Stomach smooth muscle (tissue), 2 donors: ENCODE measurements at regions not wholly inside any gene's neighbourhood (a gene's known extent, or its start where the extent isn't known, plus 50 kb on each side); places are given as distances from the start of the nearest gene placed in this dataset.
"Not testable (repeated sequence)": the region's sequence is repeated elsewhere in the genome, so short reads cannot be mapped to it uniquely, and the experiment has no call there.

Experiments
- H3K27ac ChIP-seq: one replicate; pipeline ENCODE4 v1.7.0; 2013; ENCODE audit warnings: mild to moderate bottlenecking, low read length, inconsistent platforms
- H3K27me3 ChIP-seq, 2 donors: one replicate each; pipeline ENCODE4 v1.7.0; 2013; ENCODE audit warnings: low read length in 2 of 2; ENCODE audit not compliant: insufficient read depth in 2 of 2, control insufficient read depth in 1 of 2
- H3K36me3 ChIP-seq, 2 donors: one replicate each; pipeline ENCODE4 v1.7.0; 2013; ENCODE audit warnings: low read length in 2 of 2; ENCODE audit not compliant: control insufficient read depth in 2 of 2, insufficient read depth in 2 of 2
- H3K4me1 ChIP-seq: one replicate; pipeline ENCODE4 v1.7.0; 2013; ENCODE audit warnings: low read length; ENCODE audit not compliant: control insufficient read depth, insufficient read depth
- H3K4me3 ChIP-seq, 2 donors: one replicate each; pipeline ENCODE4 v1.7.0; 2013; ENCODE audit warnings: low read length in 2 of 2
- H3K9ac ChIP-seq, 2 donors: one replicate each; pipeline ENCODE4 v1.7.0; 2013; ENCODE audit warnings: low read length in 2 of 2, mild to moderate bottlenecking in 1 of 2
- H3K9me3 ChIP-seq, 2 donors: one replicate each; pipeline ENCODE4 v1.7.0; 2013; ENCODE audit warnings: low read length in 2 of 2; ENCODE audit not compliant: control insufficient read depth in 2 of 2
- donor health status: healthy.
- donor health status: Pancreatic carcinoma.

- no peaks in the 10 kb centered on the region for H3K4me1 ChIP-seq
- H3K27ac ChIP-seq, result no peak overlapping the region
- H3K27me3 ChIP-seq, result no peaks in the 10 kb centered on the region
- no peaks in the 10 kb centered on the region for H3K36me3 ChIP-seq
- H3K4me3 ChIP-seq, result no peak overlapping the region
- H3K9me3 ChIP-seq, result no peaks in the 10 kb centered on the region
- no peak overlapping the region for H3K9ac ChIP-seq
Observed at GRCh38 chr4:66123190-66123589, 452.9 kb upstream of the EPHA5 start.

DNA sequence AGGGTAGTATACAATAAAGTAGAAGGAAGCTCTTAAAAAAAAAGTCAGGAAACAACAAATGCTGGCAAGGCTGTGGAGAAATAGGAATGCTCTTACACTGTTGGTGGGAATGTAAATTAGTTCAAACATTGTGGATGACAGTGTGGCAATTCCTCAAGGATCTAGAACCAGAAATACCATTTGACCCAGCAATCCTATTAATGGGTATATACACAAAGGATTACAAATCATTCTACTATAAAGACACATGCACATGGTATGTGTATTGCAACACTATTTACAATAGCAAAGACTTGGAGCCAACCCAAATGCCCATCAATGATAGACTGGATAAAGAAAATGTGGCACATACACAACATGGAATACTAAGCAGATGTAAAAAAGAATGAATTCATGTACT is 444.9 kb upstream of the EPHA5 start:
- H3K4me1 ChIP-seq, H3K36me3 ChIP-seq, H3K9me3 ChIP-seq, H3K4me3 ChIP-seq, H3K9ac ChIP-seq, H3K27me3 ChIP-seq, H3K27ac ChIP-seq: not testable (repeated sequence)

- no peaks in the 10 kb centered on the region for H3K9me3 ChIP-seq
- no peak overlapping the region for H3K4me3 ChIP-seq
- no peak overlapping the region for H3K9ac ChIP-seq
- H3K4me1 ChIP-seq, result no peaks in the 10 kb centered on the region
- no peaks in the 10 kb centered on the region for H3K27me3 ChIP-seq
- no peak overlapping the region for H3K27ac ChIP-seq
- H3K36me3 ChIP-seq, result no peaks in the 10 kb centered on the region
Observed at GRCh38 chr4:66108898-66109297, 438.6 kb upstream of the EPHA5 start.

DNA sequence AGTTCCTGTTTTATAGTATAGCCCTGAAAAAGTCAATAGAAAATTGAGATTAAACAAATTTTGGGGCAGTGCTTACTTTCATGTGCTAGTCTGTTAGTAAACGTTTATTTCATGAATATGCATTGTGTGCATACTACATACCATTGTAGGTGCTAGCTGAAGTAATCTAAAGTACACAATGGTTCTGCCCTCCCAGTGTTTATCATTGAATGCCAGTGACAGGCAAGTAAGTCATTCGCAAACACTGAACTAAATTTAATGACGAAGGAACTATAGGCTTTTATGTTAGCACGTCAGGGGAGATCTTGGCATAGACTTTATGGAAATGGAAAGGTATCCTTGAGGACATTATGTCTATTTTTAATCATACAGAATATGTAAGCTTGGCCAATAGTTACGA is 426.9 kb upstream of the EPHA5 start:
- Histone ChIP-seq H3K27ac (no peak overlapping the region), H3K4me3 (no peak overlapping the region), H3K4me1 (no peaks in the 10 kb centered on the region), H3K9ac (no peak overlapping the region), H3K36me3 (no peaks in the 10 kb centered on the region), H3K27me3 (no peaks in the 10 kb centered on the region), H3K9me3 (no peaks in the 10 kb centered on the region)

GRCh38 chr4:66095065-66095464 is 424.8 kb upstream of the EPHA5 start:
- Histone ChIP-seq H3K27ac (no peak overlapping the region), H3K9me3 (no peaks in the 10 kb centered on the region), H3K4me3 (no peak overlapping the region), H3K27me3 (no peaks in the 10 kb centered on the region), H3K9ac (no peak overlapping the region), H3K36me3 (no peaks in the 10 kb centered on the region), H3K4me1 (no peaks in the 10 kb centered on the region)

DNA sequence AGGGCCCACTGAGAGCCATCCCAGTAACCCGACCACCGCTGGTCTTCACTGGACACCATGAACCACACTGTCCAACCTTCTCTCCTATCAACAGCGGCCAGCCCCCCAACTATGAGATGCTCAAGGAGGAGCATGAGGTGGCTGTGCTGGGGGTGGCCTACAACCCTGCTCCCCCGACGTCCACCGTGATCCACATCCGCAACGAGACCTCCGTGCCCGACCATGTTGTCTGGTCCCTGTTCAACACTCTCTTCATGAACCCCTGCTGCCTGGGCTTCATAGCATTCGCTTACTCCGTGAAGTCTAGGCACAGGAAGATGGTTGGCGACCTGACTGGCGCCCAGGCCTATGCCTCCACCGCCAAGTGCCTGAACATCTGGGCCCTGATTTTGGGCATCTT is 423.8 kb upstream of the EPHA5 start:
- Histone ChIP-seq H3K9ac (no peak overlapping the region), H3K4me3 (no peak overlapping the region), H3K36me3 (no peaks in the 10 kb centered on the region), H3K4me1 (no peaks in the 10 kb centered on the region), H3K27me3 (no peaks in the 10 kb centered on the region), H3K27ac (no peak overlapping the region), H3K9me3 (no peaks in the 10 kb centered on the region)

DNA sequence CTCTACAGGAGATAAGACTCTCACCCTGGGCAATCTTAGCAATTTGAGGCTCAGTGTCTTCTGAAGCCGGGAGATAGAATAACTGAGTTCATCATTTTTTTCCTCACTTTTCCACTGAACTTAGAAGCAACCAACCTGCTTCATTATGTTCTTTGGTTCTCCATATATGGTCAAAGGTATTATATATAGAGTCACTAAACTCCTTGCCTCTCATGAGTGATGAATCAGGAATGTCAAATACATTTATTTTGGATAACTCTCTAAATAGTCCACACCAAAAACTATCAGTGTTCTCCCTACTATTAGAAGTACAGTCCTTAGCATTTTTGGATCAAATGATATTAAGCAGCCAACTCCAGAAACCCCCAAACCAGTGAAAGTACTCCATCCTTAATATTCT is 421.5 kb upstream of the EPHA5 start:
- Histone ChIP-seq H3K9me3 (no peaks in the 10 kb centered on the region), H3K36me3 (no peaks in the 10 kb centered on the region), H3K27me3 (no peaks in the 10 kb centered on the region), H3K27ac (no peak overlapping the region), H3K4me1 (no peaks in the 10 kb centered on the region), H3K4me3 (no peak overlapping the region), H3K9ac (no peak overlapping the region)

- no peaks in the 10 kb centered on the region for H3K27me3 ChIP-seq
- no peaks in the 10 kb centered on the region for H3K9me3 ChIP-seq
- no peak overlapping the region for H3K4me3 ChIP-seq
- no peaks in the 10 kb centered on the region for H3K4me1 ChIP-seq
- H3K9ac ChIP-seq, result no peak overlapping the region
- no peaks in the 10 kb centered on the region for H3K36me3 ChIP-seq
- no peak overlapping the region for H3K27ac ChIP-seq
Observed at GRCh38 chr4:66073961-66074360, 403.7 kb upstream of the EPHA5 start.

DNA sequence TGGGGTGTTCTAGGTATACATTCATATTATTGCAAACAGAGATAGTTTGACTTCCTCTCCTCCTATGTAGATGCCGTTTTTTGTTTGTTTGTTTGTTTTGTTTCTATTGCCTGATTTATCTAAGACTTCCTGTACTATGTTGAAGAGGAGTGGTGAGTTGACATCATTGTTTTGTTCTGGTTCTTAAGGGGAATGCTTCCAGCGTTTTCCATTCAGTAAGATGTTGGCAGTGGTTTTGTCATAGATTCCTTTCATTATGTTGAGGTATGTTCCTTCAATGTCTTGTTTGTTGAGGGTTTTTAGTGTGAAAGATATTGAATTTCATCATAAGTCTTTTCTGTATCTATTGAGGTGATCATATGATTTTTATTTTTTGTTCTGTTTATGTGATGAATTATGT is 401.6 kb upstream of the EPHA5 start:
- Histone ChIP-seq H3K27ac (no peak overlapping the region), H3K9ac (no peak overlapping the region), H3K36me3 (no peaks in the 10 kb centered on the region), H3K4me3 (no peak overlapping the region), H3K27me3 (no peaks in the 10 kb centered on the region), H3K4me1 (no peaks in the 10 kb centered on the region), H3K9me3 (no peaks in the 10 kb centered on the region)

DNA sequence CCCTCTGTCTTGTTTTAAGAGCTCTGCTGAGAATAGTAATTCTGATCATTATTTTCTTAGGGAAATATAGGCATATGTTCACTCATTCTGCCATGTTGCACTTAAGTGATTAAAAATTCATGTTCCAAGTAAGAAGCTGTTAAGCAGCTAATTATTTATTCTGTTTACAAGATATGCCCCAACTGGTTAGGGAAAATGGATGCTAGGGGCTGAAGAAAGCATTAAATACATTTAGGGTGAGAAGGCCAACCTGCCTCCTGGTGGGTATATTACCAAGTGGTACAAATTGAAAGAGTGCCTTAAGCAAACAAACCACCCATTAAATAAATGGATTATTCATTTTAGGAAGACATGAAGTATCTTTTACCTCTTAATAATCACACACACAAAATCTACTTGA is 392.6 kb upstream of the EPHA5 start:
- Histone ChIP-seq H3K4me1 (no peaks in the 10 kb centered on the region), H3K27me3 (no peaks in the 10 kb centered on the region), H3K36me3 (no peaks in the 10 kb centered on the region)

GRCh38 chr4:66062044-66062443 is 391.8 kb upstream of the EPHA5 start:
- H3K9me3 ChIP-seq, result no peaks in the 10 kb centered on the region
- no peak overlapping the region for H3K9ac ChIP-seq
- no peaks in the 10 kb centered on the region for H3K4me1 ChIP-seq
- no peaks in the 10 kb centered on the region for H3K36me3 ChIP-seq
- H3K27me3 ChIP-seq, result no peaks in the 10 kb centered on the region
- H3K27ac ChIP-seq, result no peak overlapping the region
- no peak overlapping the region for H3K4me3 ChIP-seq

More for the DNA sequence above, 392.6 kb upstream of the EPHA5 start:
- H3K9ac ChIP-seq, result no peak overlapping the region
- H3K4me3 ChIP-seq, result no peak overlapping the region
- no peak overlapping the region for H3K27ac ChIP-seq
- no peaks in the 10 kb centered on the region for H3K9me3 ChIP-seq

GRCh38 chr4:66059556-66059955 is 389.3 kb upstream of the EPHA5 start:
- Histone ChIP-seq H3K9me3 (no peaks in the 10 kb centered on the region), H3K4me1 (no peaks in the 10 kb centered on the region), H3K36me3 (no peaks in the 10 kb centered on the region), H3K4me3 (no peak overlapping the region), H3K9ac (no peak overlapping the region), H3K27ac (no peak overlapping the region), H3K27me3 (no peaks in the 10 kb centered on the region)
